Natural killer cell (primary cell): ENCODE measurements at regions not wholly inside any gene's neighbourhood (a gene's known extent, or its start where the extent isn't known, plus 50 kb on each side); places are given as distances from the start of the nearest gene placed in this dataset.

Experiments used
- ATAC-seq, 3 donors: fragments of 150-1000 bp in 2 of 3; fragments of 200-7000 bp in 1 of 3; cut with Tn5 transposase; 1 replicate in 1 of 3; 2 replicates in 2 of 3; pipeline ENCODE4 v1.10.0; 2021; ENCODE audit warnings: mild to moderate bottlenecking in 2 of 3, moderate library complexity in 2 of 3
- DNase-seq, 2 donors: peaks; one replicate each; pipeline versions ENCODE4 v3.0.0 to v3.0.0-alpha.2; 2013 to 2021; ENCODE audit warnings: mixed read lengths in 1 of 2
- H3K27ac ChIP-seq: one replicate; pipeline ENCODE4 v1.5.1; 2013; ENCODE audit warnings: mild to moderate bottlenecking, low read length
- H3K27me3 ChIP-seq: one replicate; pipeline ENCODE4 v1.6.1; 2013; ENCODE audit warnings: low read length; ENCODE audit not compliant: control insufficient read depth, insufficient read depth
- H3K36me3 ChIP-seq: one replicate; pipeline ENCODE4 v1.6.1; 2013; ENCODE audit warnings: low read length; ENCODE audit not compliant: control insufficient read depth, insufficient read depth
- H3K4me1 ChIP-seq: one replicate; pipeline ENCODE4 v1.6.1; 2013; ENCODE audit warnings: low read length; ENCODE audit not compliant: control insufficient read depth, insufficient read depth
- H3K4me3 ChIP-seq: one replicate; pipeline ENCODE4 v1.5.1; 2013; ENCODE audit warnings: low read length
- H3K9me3 ChIP-seq: one replicate; pipeline ENCODE4 v1.6.1; 2013; ENCODE audit warnings: low read length; ENCODE audit not compliant: control insufficient read depth, insufficient read depth
- H3K27ac Mint-ChIP-seq, 2 donors: one replicate each; pipeline ENCODE4 v1.8.0; 2022; ENCODE audit warnings: mild to moderate bottlenecking in 2 of 2, mixed read lengths in 2 of 2, moderate library complexity in 1 of 2
- H3K27me3 Mint-ChIP-seq, 2 donors: one replicate each; pipeline ENCODE4 v1.8.0; 2022; ENCODE audit warnings: low read depth in 2 of 2, mixed read lengths in 2 of 2
- H3K36me3 Mint-ChIP-seq: one replicate; pipeline ENCODE4 v1.8.0; 2022; ENCODE audit warnings: mixed read lengths
- H3K4me1 Mint-ChIP-seq, 2 donors: one replicate each; pipeline ENCODE4 v1.8.0; 2022; ENCODE audit warnings: mixed read lengths in 2 of 2
- H3K4me3 Mint-ChIP-seq: one replicate; pipeline ENCODE4 v1.8.0; 2022; ENCODE audit warnings: mild to moderate bottlenecking, moderate library complexity, mixed read lengths
- H3K9me3 Mint-ChIP-seq, 2 donors: one replicate each; pipeline ENCODE4 v1.8.0; 2022; ENCODE audit warnings: mixed read lengths in 2 of 2
- WGBS: methylation state at CpG from one replicate; pipeline ENCODE4 v1.1.7; 2013; ENCODE audit warnings: missing lambda C conversion rate; ENCODE audit not compliant: insufficient coverage; 5-methylcytosine and 5-hydroxymethylcytosine counted together
- intact Hi-C: fragments of 100-400 bp; cut with micrococcal nuclease; formaldehyde crosslinking; loops from one replicate; pipeline ENCODE4 v1.14.2; 2022
- TF ChIP-seq, protein P1 (sequence below): fragments of 200-600 bp; IDR thresholded peaks from one replicate; pipeline ENCODE4 v1.8.0; 2022; ENCODE audit warnings: antibody characterized with exemption

DNA sequence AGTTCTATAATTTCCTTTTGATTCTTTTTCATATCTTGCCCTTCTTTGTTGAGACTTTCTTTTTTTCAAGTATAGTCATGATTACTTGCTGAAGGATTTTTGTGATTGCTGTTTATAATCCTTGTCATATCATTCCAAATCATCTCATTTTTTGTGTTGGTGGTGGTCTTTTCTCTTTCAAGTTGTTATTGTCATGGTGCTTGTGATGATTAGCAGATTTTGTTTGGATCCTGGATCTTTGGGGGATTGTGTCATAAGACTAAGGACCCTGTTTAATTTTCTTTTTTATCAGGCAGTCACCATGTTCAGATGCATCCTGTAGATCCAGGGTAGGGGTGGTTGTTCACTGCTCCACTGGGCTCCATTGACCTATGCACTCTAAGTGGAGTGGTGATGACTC is 254.4 kb upstream of the FOXF1 start:
- Histone ChIP-seq H3K27me3 (no peaks in the 10 kb centered on the region), H3K9me3 (no peaks in the 10 kb centered on the region), H3K4me1 (no peaks in the 10 kb centered on the region), H3K36me3 (no peaks in the 10 kb centered on the region), H3K27ac (no peak overlapping the region), H3K4me3 (no peak overlapping the region)
- intact Hi-C loops, result no loop called here
- Mint-ChIP-seq H3K4me3 (no peak overlapping the region), H3K9me3 (peaks cover 0 to 6% of the 10 kb centered on the region in 2 donors), H3K4me1 (no peaks in the 10 kb centered on the region), H3K36me3 (no peaks in the 10 kb centered on the region), H3K27ac (no peak overlapping the region), H3K27me3 (peaks cover 11 to 37% of the 10 kb centered on the region in 2 donors)
- ATAC-seq, result no peak
- no peak for DNase-seq
- TF ChIP-seq, protein P1, sequence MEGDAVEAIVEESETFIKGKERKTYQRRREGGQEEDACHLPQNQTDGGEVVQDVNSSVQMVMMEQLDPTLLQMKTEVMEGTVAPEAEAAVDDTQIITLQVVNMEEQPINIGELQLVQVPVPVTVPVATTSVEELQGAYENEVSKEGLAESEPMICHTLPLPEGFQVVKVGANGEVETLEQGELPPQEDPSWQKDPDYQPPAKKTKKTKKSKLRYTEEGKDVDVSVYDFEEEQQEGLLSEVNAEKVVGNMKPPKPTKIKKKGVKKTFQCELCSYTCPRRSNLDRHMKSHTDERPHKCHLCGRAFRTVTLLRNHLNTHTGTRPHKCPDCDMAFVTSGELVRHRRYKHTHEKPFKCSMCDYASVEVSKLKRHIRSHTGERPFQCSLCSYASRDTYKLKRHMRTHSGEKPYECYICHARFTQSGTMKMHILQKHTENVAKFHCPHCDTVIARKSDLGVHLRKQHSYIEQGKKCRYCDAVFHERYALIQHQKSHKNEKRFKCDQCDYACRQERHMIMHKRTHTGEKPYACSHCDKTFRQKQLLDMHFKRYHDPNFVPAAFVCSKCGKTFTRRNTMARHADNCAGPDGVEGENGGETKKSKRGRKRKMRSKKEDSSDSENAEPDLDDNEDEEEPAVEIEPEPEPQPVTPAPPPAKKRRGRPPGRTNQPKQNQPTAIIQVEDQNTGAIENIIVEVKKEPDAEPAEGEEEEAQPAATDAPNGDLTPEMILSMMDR, result no peak

DNA sequence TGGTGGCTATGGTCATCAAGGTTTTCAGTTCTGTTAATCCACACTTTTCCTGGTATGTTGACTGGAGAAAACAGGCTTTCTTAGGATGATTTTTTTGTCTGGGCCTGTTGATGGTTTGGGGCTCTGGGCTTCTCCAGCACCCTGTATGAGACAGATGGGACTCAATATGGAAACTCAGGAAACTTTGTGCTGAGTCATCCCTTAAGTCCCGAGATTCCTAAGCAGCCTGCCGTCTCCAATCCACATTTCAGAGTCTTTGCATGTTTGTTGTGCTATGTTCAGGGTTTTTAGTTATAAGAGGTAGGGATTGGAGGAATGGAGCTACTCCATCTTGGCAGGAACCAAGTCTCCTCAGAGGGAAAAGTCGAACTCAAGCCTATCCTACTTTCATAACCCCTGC is 253.3 kb upstream of the FOXF1 start:
- intact Hi-C loops, result no loop called here
- TF ChIP-seq, protein P1, result no peak
- H3K9me3 ChIP-seq, result no peaks in the 10 kb centered on the region
- Mint-ChIP-seq H3K4me1 (no peaks in the 10 kb centered on the region), H3K27ac (no peak overlapping the region), H3K4me3 (no peak overlapping the region), H3K27me3 (peaks cover 14 to 37% of the 10 kb centered on the region in 2 donors), H3K36me3 (no peaks in the 10 kb centered on the region), H3K9me3 (peaks cover 0 to 6% of the 10 kb centered on the region in 2 donors)
- ATAC-seq (no peak), DNase-seq (no peak)
- WGBS, result 69% methylated on average over 1 of the region's 3 CpGs
- no peak overlapping the region for H3K27ac ChIP-seq
- no peaks in the 10 kb centered on the region for H3K27me3 ChIP-seq
- no peaks in the 10 kb centered on the region for H3K4me1 ChIP-seq
- H3K4me3 ChIP-seq, result no peak overlapping the region
- H3K36me3 ChIP-seq, result no peaks in the 10 kb centered on the region

DNA sequence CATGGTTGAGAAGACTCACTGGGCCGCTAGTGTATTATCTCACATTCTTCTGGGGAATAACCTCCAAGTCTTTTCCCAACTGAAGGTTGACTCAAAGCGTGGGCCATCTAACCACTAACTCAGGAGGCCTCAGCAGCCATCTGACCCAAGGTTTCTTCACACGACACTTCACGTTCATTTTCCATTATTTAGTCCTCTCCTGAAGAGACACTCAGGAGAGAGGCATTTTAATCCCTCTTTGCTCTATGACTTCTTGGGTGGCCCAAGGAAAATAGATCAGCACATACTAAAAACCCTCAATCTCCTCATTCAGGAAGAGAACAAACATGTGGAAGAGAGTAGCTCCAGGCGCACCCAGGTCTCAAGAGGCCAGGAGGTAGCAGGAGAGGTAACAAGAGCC is 252.8 kb upstream of the FOXF1 start:
- ATAC-seq, result no peak
- no peak for DNase-seq
- Histone ChIP-seq H3K4me3 (no peak overlapping the region), H3K36me3 (no peaks in the 10 kb centered on the region), H3K27me3 (no peaks in the 10 kb centered on the region), H3K9me3 (no peaks in the 10 kb centered on the region), H3K27ac (no peak overlapping the region), H3K4me1 (no peaks in the 10 kb centered on the region)
- no peak overlapping the region for H3K4me3 Mint-ChIP-seq
- no peak overlapping the region for H3K27ac Mint-ChIP-seq
- TF ChIP-seq, protein P1, result no peak
- H3K27me3 Mint-ChIP-seq, result peaks cover 15 to 37% of the 10 kb centered on the region in 2 donors
- WGBS, result 71% methylated on average over 5 of the region's 5 CpGs
- H3K4me1 Mint-ChIP-seq, result no peaks in the 10 kb centered on the region
- peaks cover 0 to 6% of the 10 kb centered on the region in 2 donors for H3K9me3 Mint-ChIP-seq
- H3K36me3 Mint-ChIP-seq, result no peaks in the 10 kb centered on the region
- intact Hi-C loops, result no loop called here

DNA sequence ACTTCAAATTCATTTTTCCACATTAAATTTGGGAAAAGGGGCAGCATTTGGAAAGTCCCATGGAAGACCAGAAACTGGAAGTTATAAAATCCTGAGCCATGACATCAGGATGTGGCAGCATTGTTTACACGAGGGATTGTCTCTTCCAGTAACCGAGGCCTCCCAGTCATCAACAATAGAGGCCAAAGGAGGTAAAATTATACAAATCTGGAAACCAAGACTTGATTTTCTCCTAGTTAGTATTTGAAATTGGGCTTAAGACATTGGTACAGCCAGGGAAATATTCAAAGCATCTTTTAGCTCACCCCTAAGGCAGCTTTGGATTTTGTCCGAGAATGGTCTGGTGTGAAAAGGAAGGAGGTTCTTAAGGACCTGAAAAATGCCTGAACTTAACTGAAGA is 251.6 kb upstream of the FOXF1 start:
- Histone ChIP-seq H3K9me3 (no peaks in the 10 kb centered on the region), H3K27ac (no peak overlapping the region), H3K4me3 (no peak overlapping the region), H3K27me3 (no peaks in the 10 kb centered on the region), H3K4me1 (no peaks in the 10 kb centered on the region), H3K36me3 (no peaks in the 10 kb centered on the region)
- Mint-ChIP-seq H3K36me3 (no peaks in the 10 kb centered on the region), H3K4me3 (no peak overlapping the region), H3K27me3 (peaks cover 15 to 37% of the 10 kb centered on the region in 2 donors), H3K27ac (no peak overlapping the region), H3K4me1 (no peaks in the 10 kb centered on the region), H3K9me3 (peaks cover 0 to 6% of the 10 kb centered on the region in 2 donors)
- ATAC-seq (no peak), DNase-seq (no peak)
- TF ChIP-seq, protein P1, result no peak
- intact Hi-C loops, result no loop called here
- WGBS, result 74% methylated on average over 3 of the region's 3 CpGs
